Sigmoid colon (tissue), 6 donors: ENCODE measurements at regions not wholly inside any gene's neighbourhood (a gene's known extent, or its start where the extent isn't known, plus 50 kb on each side); places are given as distances from the start of the nearest gene placed in this dataset.

Experiments used
- DNase-seq: peaks from one replicate; pipeline ENCODE4 v3.0.0-alpha.2; 2019
- H3K27ac ChIP-seq, 4 donors: fragments of 200-600 bp; sonication (generic); one replicate each; pipeline ENCODE4 v1.5.1; 2016 to 2019; ENCODE audit warnings: mild to moderate bottlenecking in 1 of 4
- H3K27me3 ChIP-seq, 3 donors: fragments of 200-600 bp; sonication (generic); one replicate each; pipeline ENCODE4 v1.5.1; 2019; ENCODE audit warnings: mild to moderate bottlenecking in 1 of 3
- H3K36me3 ChIP-seq, 4 donors: fragments of 200-600 bp; sonication (generic); one replicate each; pipeline ENCODE4 v1.5.1; 2016 to 2019
- H3K4me1 ChIP-seq, 4 donors: fragments of 200-600 bp; sonication (generic); one replicate each; pipeline ENCODE4 v1.5.1; 2017 to 2019
- H3K4me3 ChIP-seq, 4 donors: fragments of 200-600 bp; sonication (generic); one replicate each; pipeline ENCODE4 v1.5.1; 2017 to 2019; ENCODE audit warnings: mild to moderate bottlenecking in 2 of 4, moderate library complexity in 1 of 4
- H3K9me3 ChIP-seq, 4 donors: fragments of 200-600 bp in 3 of 4; sonication (generic) in 3 of 4; one replicate each; pipeline versions ENCODE4 v1.5.1 to v1.6.1; 2013 to 2019
- CTCF ChIP-seq, 4 experiments: fragments of 450-650 bp in 3 of 4; fragments of 200-600 bp in 1 of 4; IDR thresholded peaks; one replicate each; pipeline ENCODE4 v1.5.1; 2016 to 2019; ENCODE audit warnings: antibody characterized with exemption in 4 of 4, mild to moderate bottlenecking in 3 of 4, moderate library complexity in 2 of 4
- EP300 ChIP-seq, 4 donors: sonication (generic); formaldehyde crosslinking; IDR thresholded peaks; one replicate each; pipeline ENCODE4 v1.6.1; 2017; ENCODE audit warnings: antibody characterized with exemption in 4 of 4
- POLR2A ChIP-seq, 2 donors: fragments of 450-650 bp; IDR thresholded peaks; one replicate each; pipeline ENCODE4 v1.6.1; 2016; ENCODE audit warnings: antibody characterized with exemption in 2 of 2, mild to moderate bottlenecking in 2 of 2, moderate library complexity in 2 of 2
- POLR2AphosphoS5 ChIP-seq, 4 donors: sonication (generic); formaldehyde crosslinking; IDR thresholded peaks; one replicate each; pipeline ENCODE4 v1.6.1; 2017; ENCODE audit warnings: antibody characterized with exemption in 4 of 4
- WGBS, 2 donors: extraction: QIAGEN DNeasy Blood & Tissue Kit; methylation state at CpG; one replicate each; pipeline ENCODE4 v1.1.7; 2013; 5-methylcytosine and 5-hydroxymethylcytosine counted together
- intact Hi-C: fragments of 100-400 bp; cut with DNase I; formaldehyde crosslinking; loops from one replicate; pipeline ENCODE4 v1.15.1; 2023
- donor health status: healthy with polysubstance abuse.
- donor health status: healthy.

- H3K36me3 ChIP-seq = no peaks in the 10 kb centered on the region
- H3K9me3 ChIP-seq = no peaks in the 10 kb centered on the region
- 75 to 78% methylated on average over 5 of the region's 5 CpGs for WGBS, 2 donors
- H3K4me3 ChIP-seq = no peak overlapping the region
- intact Hi-C loops = no loop called here
- DNase-seq = no peak
- peaks cover 0 to 5% (median 0%) of the 10 kb centered on the region in 4 donors for H3K4me1 ChIP-seq
- no peak overlapping the region for H3K27ac ChIP-seq
- no peaks in the 10 kb centered on the region for H3K27me3 ChIP-seq
- TF ChIP-seq EP300 (IDR thresholded peaks at IDR 0.05) (no peak), POLR2AphosphoS5 (IDR thresholded peaks at IDR 0.05) (no peak), CTCF (IDR thresholded peaks at IDR 0.05) (no peak), POLR2A (IDR thresholded peaks at IDR 0.05) (no peak)
Observed at GRCh38 chr4:111678908-111679307, 466.3 kb upstream of the FAM241A start.

GRCh38 chr4:111681270-111681669, 464.0 kb upstream of the FAM241A start:
- Histone ChIP-seq H3K27ac (no peak overlapping the region), H3K36me3 (no peaks in the 10 kb centered on the region), H3K4me3 (no peak overlapping the region), H3K4me1 (peaks cover 0 to 5% (median 0%) of the 10 kb centered on the region in 4 donors), H3K9me3 (no peaks in the 10 kb centered on the region), H3K27me3 (no peaks in the 10 kb centered on the region)
- DNase-seq = no peak
- intact Hi-C loops = no loop called here
- 61 to 71% methylated on average over 3 of the region's 3 CpGs for WGBS, 2 donors
- no peak for TF ChIP-seq POLR2A (IDR thresholded peaks at IDR 0.05)
- no peak for TF ChIP-seq POLR2AphosphoS5 (IDR thresholded peaks at IDR 0.05)
- no peak for TF ChIP-seq CTCF (IDR thresholded peaks at IDR 0.05)
- TF ChIP-seq EP300 (IDR thresholded peaks at IDR 0.05) = no peak

GRCh38 chr4:111681751-111682150, 463.5 kb upstream of the FAM241A start:
- Histone ChIP-seq H3K27ac (no peak overlapping the region), H3K27me3 (no peaks in the 10 kb centered on the region), H3K4me1 (peaks cover 0 to 5% (median 0%) of the 10 kb centered on the region in 4 donors), H3K9me3 (no peaks in the 10 kb centered on the region), H3K4me3 (no peak overlapping the region), H3K36me3 (no peaks in the 10 kb centered on the region)
- no peak for TF ChIP-seq POLR2A (IDR thresholded peaks at IDR 0.05)
- no peak for TF ChIP-seq POLR2AphosphoS5 (IDR thresholded peaks at IDR 0.05)
- no peak for TF ChIP-seq EP300 (IDR thresholded peaks at IDR 0.05)
- no peak for TF ChIP-seq CTCF (IDR thresholded peaks at IDR 0.05)
- 85 to 87% methylated on average over 7 of the region's 7 CpGs for WGBS, 2 donors
- intact Hi-C loops = no loop called here
- DNase-seq = no peak

- WGBS, 2 donors = 86 to 89% methylated on average over 3 of the region's 3 CpGs
- H3K4me3 ChIP-seq = no peak overlapping the region
- no peaks in the 10 kb centered on the region for H3K9me3 ChIP-seq
- intact Hi-C loops = loop anchor here (5.0 kb wide), 1 partner anchor 92 kb away; no protein-coding TSS in a partner anchor
- no peak for DNase-seq
- H3K27me3 ChIP-seq = no peaks in the 10 kb centered on the region
- H3K27ac ChIP-seq = no peak overlapping the region
- peaks cover 0 to 21% (median 17%) of the 10 kb centered on the region in 4 donors for H3K4me1 ChIP-seq
- no peak for TF ChIP-seq POLR2AphosphoS5 (IDR thresholded peaks at IDR 0.05)
- no peaks in the 10 kb centered on the region for H3K36me3 ChIP-seq
Observed at GRCh38 chr4:111685205-111685604, 460.0 kb upstream of the FAM241A start.

GRCh38 chr4:111689214-111689613, 456.0 kb upstream of the FAM241A start:
- intact Hi-C loops = loop anchor here (5.0 kb wide), 1 partner anchor 88 kb away; no protein-coding TSS in a partner anchor
- peak overlapping the region in 3 of 4 donors; percentile 57 to 68 (median 66) for H3K27ac ChIP-seq
- no peak overlapping the region for H3K4me3 ChIP-seq
- DNase-seq = peak; percentile 70
- H3K36me3 ChIP-seq = no peaks in the 10 kb centered on the region
- no peak for TF ChIP-seq POLR2A (IDR thresholded peaks at IDR 0.05)
- TF ChIP-seq CTCF (IDR thresholded peaks at IDR 0.05) = no peak
- TF ChIP-seq POLR2AphosphoS5 (IDR thresholded peaks at IDR 0.05) = peak; percentile 76 to 88 (median 81)
- peak in 2 of 4 donors; percentile 21 to 60 for TF ChIP-seq EP300 (IDR thresholded peaks at IDR 0.05)
- peaks cover 0 to 44% (median 35%) of the 10 kb centered on the region in 4 donors for H3K4me1 ChIP-seq
- H3K9me3 ChIP-seq = no peaks in the 10 kb centered on the region
- H3K27me3 ChIP-seq = no peaks in the 10 kb centered on the region
